T-helper 1 cell (primary cell): ENCODE measurements at regions not wholly inside any gene's neighbourhood (a gene's known extent, or its start where the extent isn't known, plus 50 kb on each side); places are given as distances from the start of the nearest gene placed in this dataset.
"Not testable (repeated sequence)": the region's sequence is repeated elsewhere in the genome, so short reads cannot be mapped to it uniquely, and the experiment has no call there.

Source experiments
- DNase-seq, 5 donors: peaks; one replicate each; pipeline ENCODE4 v3.0.0-alpha.2; 2012 to 2020

GRCh38 chr5:118365718-118366117 is 622.6 kb downstream of the DTWD2 start:
- no peak for DNase-seq

GRCh38 chr5:118354797-118355196 is 633.5 kb downstream of the DTWD2 start:
- no peak for DNase-seq

GRCh38 chr5:118353970-118354369 is 634.4 kb downstream of the DTWD2 start:
- no peak for DNase-seq

- no peak for DNase-seq
Observed at GRCh38 chr5:118336468-118336867, 651.9 kb downstream of the DTWD2 start.

- no peak for DNase-seq
Observed at GRCh38 chr5:118327389-118327788, 661.0 kb downstream of the DTWD2 start.

GRCh38 chr5:118326481-118327045 is 661.8 kb downstream of the DTWD2 start:
- no peak for DNase-seq

- DNase-seq: no peak
Observed at GRCh38 chr5:118325931-118326330, 662.4 kb downstream of the DTWD2 start.

GRCh38 chr5:118323723-118324122 is 664.6 kb downstream of the DTWD2 start:
- not testable (repeated sequence) for DNase-seq

- no peak for DNase-seq
Observed at GRCh38 chr5:118321081-118321480, 667.3 kb downstream of the DTWD2 start.

- no peak for DNase-seq
Observed at GRCh38 chr5:118320121-118320520, 668.2 kb downstream of the DTWD2 start.

- no peak for DNase-seq
Observed at GRCh38 chr5:118314931-118315330, 673.4 kb downstream of the DTWD2 start.

- DNase-seq: no peak
Observed at GRCh38 chr5:118311103-118311819, 677.1 kb downstream of the DTWD2 start.

GRCh38 chr5:118310401-118310800 is 677.9 kb downstream of the DTWD2 start:
- DNase-seq: no peak

GRCh38 chr5:118303296-118303695 is 685.1 kb downstream of the DTWD2 start:
- no peak for DNase-seq

GRCh38 chr5:118302786-118303185 is 685.6 kb downstream of the DTWD2 start:
- DNase-seq: no peak

- DNase-seq: no peak
Observed at GRCh38 chr5:118301696-118302095, 686.7 kb downstream of the DTWD2 start.

- DNase-seq: no peak
Observed at GRCh38 chr5:118295045-118295444, 693.3 kb downstream of the DTWD2 start.

- DNase-seq: no peak
Observed at GRCh38 chr5:118293378-118293777, 695.0 kb downstream of the DTWD2 start.

- DNase-seq: no peak
Observed at GRCh38 chr5:118290204-118290603, 698.1 kb downstream of the DTWD2 start.

- not testable (repeated sequence) for DNase-seq
Observed at GRCh38 chr5:118284230-118284629, 704.1 kb downstream of the DTWD2 start.

GRCh38 chr5:118282480-118283038 is 705.8 kb downstream of the DTWD2 start:
- DNase-seq: not testable (repeated sequence)

GRCh38 chr5:118279540-118280294 is 708.6 kb downstream of the DTWD2 start:
- DNase-seq: no peak

GRCh38 chr5:118270526-118270925 is 717.8 kb downstream of the DTWD2 start:
- no peak for DNase-seq

GRCh38 chr5:118258223-118258622 is 730.1 kb downstream of the DTWD2 start:
- no peak for DNase-seq
